MM.1S (cell line): ENCODE measurements at regions not wholly inside any gene's neighbourhood (a gene's known extent, or its start where the extent isn't known, plus 50 kb on each side); places are given as distances from the start of the nearest gene placed in this dataset.

Experiments used
- EZH2 ChIP-seq: fragments of 300-600 bp; sonication (generic); optimal IDR thresholded peaks from 2 replicates; pipeline ENCODE3; 2017; ENCODE audit warnings: low read depth, mild to moderate bottlenecking, antibody characterized with exemption, low read length, mixed read lengths
- TF ChIP-seq, protein P1 (sequence below): fragments of 300-600 bp; sonication (generic); IDR thresholded peaks from 2 replicates; pipeline ENCODE4 v1.5.1; 2016; ENCODE audit warnings: antibody characterized with exemption, low read length, mixed read lengths

GRCh38 chr4:35975617-35976355 lies 268.5 kb downstream of the ARAP2 start:
- TF ChIP-seq EZH2: no peak
- TF ChIP-seq, protein P1, sequence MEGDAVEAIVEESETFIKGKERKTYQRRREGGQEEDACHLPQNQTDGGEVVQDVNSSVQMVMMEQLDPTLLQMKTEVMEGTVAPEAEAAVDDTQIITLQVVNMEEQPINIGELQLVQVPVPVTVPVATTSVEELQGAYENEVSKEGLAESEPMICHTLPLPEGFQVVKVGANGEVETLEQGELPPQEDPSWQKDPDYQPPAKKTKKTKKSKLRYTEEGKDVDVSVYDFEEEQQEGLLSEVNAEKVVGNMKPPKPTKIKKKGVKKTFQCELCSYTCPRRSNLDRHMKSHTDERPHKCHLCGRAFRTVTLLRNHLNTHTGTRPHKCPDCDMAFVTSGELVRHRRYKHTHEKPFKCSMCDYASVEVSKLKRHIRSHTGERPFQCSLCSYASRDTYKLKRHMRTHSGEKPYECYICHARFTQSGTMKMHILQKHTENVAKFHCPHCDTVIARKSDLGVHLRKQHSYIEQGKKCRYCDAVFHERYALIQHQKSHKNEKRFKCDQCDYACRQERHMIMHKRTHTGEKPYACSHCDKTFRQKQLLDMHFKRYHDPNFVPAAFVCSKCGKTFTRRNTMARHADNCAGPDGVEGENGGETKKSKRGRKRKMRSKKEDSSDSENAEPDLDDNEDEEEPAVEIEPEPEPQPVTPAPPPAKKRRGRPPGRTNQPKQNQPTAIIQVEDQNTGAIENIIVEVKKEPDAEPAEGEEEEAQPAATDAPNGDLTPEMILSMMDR: no peak
